Stimulated activated naive B cell treated with anti-CD40 and anti-IgM and Interleukin-4, amounts not matched to agents 10 μg/mL and 1 μg/mL and 100 μg/mL, for 72 hours (primary cell): ENCODE measurements at regions not wholly inside any gene's neighbourhood (a gene's known extent, or its start where the extent isn't known, plus 50 kb on each side); places are given as distances from the start of the nearest gene placed in this dataset.

Experiments used
- ATAC-seq, 2 donors: fragments of 150-1000 bp; cut with Tn5 transposase; replicated peaks; 2 replicates each; pipeline ENCODE4 v1.10.0; 2021; ENCODE audit warnings: moderate library complexity in 1 of 2
- DNase-seq: peaks from one replicate; pipeline ENCODE4 v3.0.0; 2021
- H3K27ac Mint-ChIP-seq: one replicate; pipeline ENCODE4 v1.8.0; 2022; ENCODE audit warnings: mild to moderate bottlenecking, mixed read lengths
- H3K27me3 Mint-ChIP-seq, 2 donors: one replicate each; pipeline ENCODE4 v1.8.0; 2022; ENCODE audit warnings: mixed read lengths in 2 of 2
- H3K36me3 Mint-ChIP-seq, 2 donors: one replicate each; pipeline ENCODE4 v1.8.0; 2022; ENCODE audit warnings: mixed read lengths in 2 of 2, mild to moderate bottlenecking in 1 of 2
- H3K4me1 Mint-ChIP-seq, 2 donors: one replicate each; pipeline ENCODE4 v1.8.0; 2022; ENCODE audit warnings: mixed read lengths in 2 of 2, mild to moderate bottlenecking in 1 of 2
- H3K4me3 Mint-ChIP-seq, 2 donors: one replicate each; pipeline ENCODE4 v1.8.0; 2022; ENCODE audit warnings: mild to moderate bottlenecking in 2 of 2, mixed read lengths in 2 of 2, moderate library complexity in 1 of 2
- H3K9me3 Mint-ChIP-seq, 2 donors: one replicate each; pipeline ENCODE4 v1.8.0; 2022; ENCODE audit warnings: mixed read lengths in 2 of 2, mild to moderate bottlenecking in 1 of 2

- ATAC-seq (peak in 1 of 2 donors; percentile 16), DNase-seq (no peak)
- Mint-ChIP-seq H3K36me3 (no peaks in the 10 kb centered on the region), H3K9me3 (peaks cover 2 to 6% of the 10 kb centered on the region in 2 donors), H3K27me3 (no peaks in the 10 kb centered on the region), H3K4me3 (no peak overlapping the region), H3K27ac (no peak overlapping the region), H3K4me1 (no peaks in the 10 kb centered on the region)
These were observed 479.1 kb upstream of the NRXN1 start for GRCh38 chr2:51511002-51511401.

- H3K4me1 Mint-ChIP-seq = no peaks in the 10 kb centered on the region
- no peaks in the 10 kb centered on the region for H3K36me3 Mint-ChIP-seq
- no peak overlapping the region for H3K27ac Mint-ChIP-seq
- no peak for ATAC-seq
- H3K4me3 Mint-ChIP-seq = no peak overlapping the region
- no peak for DNase-seq
- peaks cover 4 to 6% of the 10 kb centered on the region in 2 donors for H3K9me3 Mint-ChIP-seq
- no peaks in the 10 kb centered on the region for H3K27me3 Mint-ChIP-seq
These were observed 478.4 kb upstream of the NRXN1 start for GRCh38 chr2:51510303-51510702.

- Mint-ChIP-seq H3K4me3 (no peak overlapping the region), H3K27me3 (no peaks in the 10 kb centered on the region), H3K9me3 (peaks cover 4 to 6% of the 10 kb centered on the region in 2 donors), H3K27ac (no peak overlapping the region), H3K4me1 (no peaks in the 10 kb centered on the region), H3K36me3 (no peaks in the 10 kb centered on the region)
- no peak for ATAC-seq
- DNase-seq = no peak
These were observed 473.6 kb upstream of the NRXN1 start for GRCh38 chr2:51505533-51505932.

- no peak for ATAC-seq
- Mint-ChIP-seq H3K36me3 (no peaks in the 10 kb centered on the region), H3K27me3 (no peaks in the 10 kb centered on the region), H3K27ac (no peak overlapping the region), H3K4me1 (no peaks in the 10 kb centered on the region), H3K9me3 (peaks cover 3 to 11% of the 10 kb centered on the region in 2 donors), H3K4me3 (no peak overlapping the region)
- no peak for DNase-seq
These were observed 458.8 kb upstream of the NRXN1 start for GRCh38 chr2:51490576-51491234.

- Mint-ChIP-seq H3K9me3 (peaks cover 0 to 10% of the 10 kb centered on the region in 2 donors), H3K27me3 (no peaks in the 10 kb centered on the region), H3K27ac (no peak overlapping the region), H3K4me1 (no peaks in the 10 kb centered on the region), H3K4me3 (no peak overlapping the region), H3K36me3 (no peaks in the 10 kb centered on the region)
- ATAC-seq = no peak
- DNase-seq = no peak
These were observed 452.7 kb upstream of the NRXN1 start for GRCh38 chr2:51484605-51485004.

- no peak overlapping the region for H3K4me3 Mint-ChIP-seq
- DNase-seq (no peak), ATAC-seq (no peak)
- H3K36me3 Mint-ChIP-seq = no peaks in the 10 kb centered on the region
- no peak overlapping the region for H3K27ac Mint-ChIP-seq
- H3K4me1 Mint-ChIP-seq = no peaks in the 10 kb centered on the region
- H3K9me3 Mint-ChIP-seq = peaks cover 0 to 8% of the 10 kb centered on the region in 2 donors
- H3K27me3 Mint-ChIP-seq = no peaks in the 10 kb centered on the region
These were observed 451.8 kb upstream of the NRXN1 start for GRCh38 chr2:51483720-51484119.

GRCh38 chr2:51472783-51473182 lies 440.9 kb upstream of the NRXN1 start:
- Mint-ChIP-seq H3K9me3 (peaks cover 0 to 3% of the 10 kb centered on the region in 2 donors), H3K36me3 (no peaks in the 10 kb centered on the region), H3K27me3 (no peaks in the 10 kb centered on the region), H3K4me1 (no peaks in the 10 kb centered on the region), H3K4me3 (no peak overlapping the region), H3K27ac (no peak overlapping the region)
- DNase-seq (no peak), ATAC-seq (no peak)

- H3K9me3 Mint-ChIP-seq = peaks cover 0 to 3% of the 10 kb centered on the region in 2 donors
- H3K4me3 Mint-ChIP-seq = no peak overlapping the region
- ATAC-seq (no peak), DNase-seq (no peak)
- H3K36me3 Mint-ChIP-seq = no peaks in the 10 kb centered on the region
- no peaks in the 10 kb centered on the region for H3K27me3 Mint-ChIP-seq
- no peaks in the 10 kb centered on the region for H3K4me1 Mint-ChIP-seq
- no peak overlapping the region for H3K27ac Mint-ChIP-seq
These were observed 440.4 kb upstream of the NRXN1 start for GRCh38 chr2:51472300-51472699.

GRCh38 chr2:51469102-51469501 lies 437.2 kb upstream of the NRXN1 start:
- Mint-ChIP-seq H3K4me3 (no peak overlapping the region), H3K27me3 (no peaks in the 10 kb centered on the region), H3K27ac (no peak overlapping the region), H3K36me3 (no peaks in the 10 kb centered on the region), H3K4me1 (no peaks in the 10 kb centered on the region), H3K9me3 (peaks cover 0 to 3% of the 10 kb centered on the region in 2 donors)
- no peak for ATAC-seq
- no peak for DNase-seq

- no peaks in the 10 kb centered on the region for H3K36me3 Mint-ChIP-seq
- H3K4me3 Mint-ChIP-seq = no peak overlapping the region
- ATAC-seq (no peak), DNase-seq (no peak)
- no peaks in the 10 kb centered on the region for H3K27me3 Mint-ChIP-seq
- no peak overlapping the region for H3K27ac Mint-ChIP-seq
- H3K9me3 Mint-ChIP-seq = peaks cover 0 to 2% of the 10 kb centered on the region in 2 donors
- no peaks in the 10 kb centered on the region for H3K4me1 Mint-ChIP-seq
These were observed 433.4 kb upstream of the NRXN1 start for GRCh38 chr2:51465326-51465725.

GRCh38 chr2:51454177-51454576 lies 422.2 kb upstream of the NRXN1 start:
- DNase-seq (no peak), ATAC-seq (no peak)
- Mint-ChIP-seq H3K27ac (no peak overlapping the region), H3K27me3 (no peaks in the 10 kb centered on the region), H3K36me3 (no peaks in the 10 kb centered on the region), H3K4me3 (no peak overlapping the region), H3K9me3 (peaks cover 6 to 8% of the 10 kb centered on the region in 2 donors), H3K4me1 (no peaks in the 10 kb centered on the region)

- no peaks in the 10 kb centered on the region for H3K27me3 Mint-ChIP-seq
These were observed 417.0 kb upstream of the NRXN1 start for GRCh38 chr2:51448911-51449310.

GRCh38 chr2:51441786-51442185 lies 409.9 kb upstream of the NRXN1 start:
- no peak for ATAC-seq
- no peak for DNase-seq
- H3K4me1 Mint-ChIP-seq = no peaks in the 10 kb centered on the region
- no peaks in the 10 kb centered on the region for H3K36me3 Mint-ChIP-seq
- H3K9me3 Mint-ChIP-seq = peaks cover 3 to 7% of the 10 kb centered on the region in 2 donors
- no peak overlapping the region for H3K4me3 Mint-ChIP-seq
- H3K27me3 Mint-ChIP-seq = no peaks in the 10 kb centered on the region
- no peak overlapping the region for H3K27ac Mint-ChIP-seq

More at GRCh38 chr2:51448911-51449310, 417.0 kb upstream of the NRXN1 start:
- no peaks in the 10 kb centered on the region for H3K36me3 Mint-ChIP-seq
- H3K9me3 Mint-ChIP-seq = peaks cover 8% of the 10 kb centered on the region in 2 donors
- no peaks in the 10 kb centered on the region for H3K4me1 Mint-ChIP-seq
- H3K4me3 Mint-ChIP-seq = no peak overlapping the region
- no peak for ATAC-seq
- H3K27ac Mint-ChIP-seq = no peak overlapping the region
- DNase-seq = no peak

GRCh38 chr2:51424418-51424817 lies 392.5 kb upstream of the NRXN1 start:
- Mint-ChIP-seq H3K36me3 (no peaks in the 10 kb centered on the region), H3K4me3 (no peak overlapping the region), H3K4me1 (no peaks in the 10 kb centered on the region), H3K27ac (no peak overlapping the region), H3K27me3 (no peaks in the 10 kb centered on the region), H3K9me3 (peaks cover 7 to 11% of the 10 kb centered on the region in 2 donors)
- DNase-seq = no peak
- ATAC-seq = no peak

- ATAC-seq (no peak), DNase-seq (no peak)
- H3K9me3 Mint-ChIP-seq = peaks cover 5 to 6% of the 10 kb centered on the region in 2 donors
- no peak overlapping the region for H3K4me3 Mint-ChIP-seq
- no peaks in the 10 kb centered on the region for H3K36me3 Mint-ChIP-seq
- no peaks in the 10 kb centered on the region for H3K27me3 Mint-ChIP-seq
- H3K27ac Mint-ChIP-seq = no peak overlapping the region
- H3K4me1 Mint-ChIP-seq = no peaks in the 10 kb centered on the region
These were observed 388.6 kb upstream of the NRXN1 start for GRCh38 chr2:51420511-51420910.
